HG03460 (cell line): ENCODE measurements at regions not wholly inside any gene's neighbourhood (a gene's known extent, or its start where the extent isn't known, plus 50 kb on each side); places are given as distances from the start of the nearest gene placed in this dataset.

ENCODE experiments used
- ATAC-seq: cut with Tn5 transposase; IDR thresholded peaks from one replicate; pipeline ENCODE4 v1.9.1; 2021; ENCODE audit not compliant: unreplicated experiment

GRCh38 chr10:53022611-53023088 is 250.1 kb upstream of the MBL2 start:
- ATAC-seq, result no peak

GRCh38 chr10:53013201-53013810 is 240.7 kb upstream of the MBL2 start:
- no peak for ATAC-seq

- no peak for ATAC-seq
Measured at GRCh38 chr10:53009961-53010907, 237.7 kb upstream of the MBL2 start.

GRCh38 chr10:53007527-53007842 is 234.9 kb upstream of the MBL2 start:
- ATAC-seq, result no peak

GRCh38 chr10:53006663-53007526 is 234.3 kb upstream of the MBL2 start:
- ATAC-seq, result no peak

GRCh38 chr10:53005612-53006345 is 233.2 kb upstream of the MBL2 start:
- ATAC-seq, result no peak

- ATAC-seq, result no peak
Measured at GRCh38 chr10:53003094-53003493, 230.5 kb upstream of the MBL2 start.

GRCh38 chr10:52999681-53000080 is 227.1 kb upstream of the MBL2 start:
- ATAC-seq, result no peak

- no peak for ATAC-seq
Measured at GRCh38 chr10:52999258-52999657, 226.7 kb upstream of the MBL2 start.

GRCh38 chr10:52997007-52997406 is 224.4 kb upstream of the MBL2 start:
- no peak for ATAC-seq

- ATAC-seq, result no peak
Measured at GRCh38 chr10:52994370-52994769, 221.8 kb upstream of the MBL2 start.

GRCh38 chr10:52993109-52993508 is 220.5 kb upstream of the MBL2 start:
- ATAC-seq, result no peak

GRCh38 chr10:52992567-52992966 is 220.0 kb upstream of the MBL2 start:
- ATAC-seq, result no peak

GRCh38 chr10:52988923-52989322 is 216.3 kb upstream of the MBL2 start:
- ATAC-seq, result no peak

GRCh38 chr10:52986125-52986524 is 213.5 kb upstream of the MBL2 start:
- ATAC-seq, result no peak

GRCh38 chr10:52984169-52984568 is 211.6 kb upstream of the MBL2 start:
- no peak for ATAC-seq

- ATAC-seq, result no peak
Measured at GRCh38 chr10:52979295-52979990, 206.9 kb upstream of the MBL2 start.

- no peak for ATAC-seq
Measured at GRCh38 chr10:52977581-52977980, 205.0 kb upstream of the MBL2 start.

GRCh38 chr10:52967806-52968795 is 195.5 kb upstream of the MBL2 start:
- no peak for ATAC-seq
